Adrenal gland (tissue), 9 donors: ENCODE measurements at regions not wholly inside any gene's neighbourhood (a gene's known extent, or its start where the extent isn't known, plus 50 kb on each side); places are given as distances from the start of the nearest gene placed in this dataset.

Experiments used
- DNase-seq, 7 donors: peaks; one replicate each; pipeline ENCODE4 v3.0.0-alpha.2; 2019 to 2020
- H3K27ac ChIP-seq, 5 donors: fragments of 200-600 bp; sonication (generic) in 4 of 5; 1 replicate in 3 of 5; 2 replicates in 2 of 5; pipeline versions ENCODE4 v1.5.1 to v1.8.0; 2016 to 2020; ENCODE audit warnings: mild to moderate bottlenecking in 1 of 5
- H3K27me3 ChIP-seq: fragments of 200-600 bp; 2 replicates; pipeline ENCODE4 v1.8.0; 2021
- H3K36me3 ChIP-seq, 2 donors: fragments of 200-600 bp; replicated peaks in 1 of 2; 1 replicate in 1 of 2; 2 replicates in 1 of 2; pipeline versions ENCODE4 v1.5.1 to v1.8.0; 2018 to 2022
- H3K4me1 ChIP-seq, 2 donors: fragments of 200-600 bp; replicated peaks in 1 of 2; 1 replicate in 1 of 2; 2 replicates in 1 of 2; pipeline versions ENCODE4 v1.5.1 to v1.8.0; 2018 to 2021
- H3K4me3 ChIP-seq, 4 donors: fragments of 200-600 bp; sonication (generic) in 3 of 4; one replicate each; pipeline ENCODE4 v1.5.1; 2016 to 2018
- H3K9me3 ChIP-seq, 3 donors: fragments of 200-600 bp; sonication (generic) in 1 of 3; replicated peaks in 1 of 3; 1 replicate in 2 of 3; 2 replicates in 1 of 3; pipeline versions ENCODE4 v1.5.1 to v1.8.0; 2016 to 2021
- POLR2A ChIP-seq, 2 donors: fragments of 450-650 bp; IDR thresholded peaks; one replicate each; pipeline ENCODE4 v1.6.1; 2017; ENCODE audit warnings: antibody characterized with exemption in 2 of 2, mild to moderate bottlenecking in 2 of 2, moderate library complexity in 1 of 2
- WGBS, 4 donors: extraction: QIAGEN DNeasy Blood & Tissue Kit in 2 of 4; methylation state at CpG; one replicate each; pipeline versions ENCODE4 v1.1.5 to v1.1.7; 2013 to 2017; 5-methylcytosine and 5-hydroxymethylcytosine counted together
- intact Hi-C, 2 donors: fragments of 100-400 bp; cut with DNase I; formaldehyde crosslinking; loops; one replicate each; pipeline versions ENCODE4 v1.14.1 to v1.15.0; 2022 to 2023
- TF ChIP-seq, protein P1 (sequence below), 6 experiments: fragments of 450-650 bp in 4 of 6; fragments of 200-600 bp in 2 of 6; sonication (generic) in 1 of 6; IDR thresholded peaks; 1 replicate in 5 of 6; 2 replicates in 1 of 6; pipeline versions ENCODE4 v1.5.1 to v1.8.0; 2016 to 2021; ENCODE audit warnings: antibody characterized with exemption in 6 of 6, mild to moderate bottlenecking in 2 of 6, moderate library complexity in 1 of 6
- donor health status: healthy with polysubstance abuse.
- donor health status: Bipolar disorder and iron deficiency.
- donor health status: DM: yes; HTN: yes; CAD: no.
- donor health status: DM: no; HTN: no; CAD: no.
- donor health status: DM: no; HTN: no; CAD: no.

DNA sequence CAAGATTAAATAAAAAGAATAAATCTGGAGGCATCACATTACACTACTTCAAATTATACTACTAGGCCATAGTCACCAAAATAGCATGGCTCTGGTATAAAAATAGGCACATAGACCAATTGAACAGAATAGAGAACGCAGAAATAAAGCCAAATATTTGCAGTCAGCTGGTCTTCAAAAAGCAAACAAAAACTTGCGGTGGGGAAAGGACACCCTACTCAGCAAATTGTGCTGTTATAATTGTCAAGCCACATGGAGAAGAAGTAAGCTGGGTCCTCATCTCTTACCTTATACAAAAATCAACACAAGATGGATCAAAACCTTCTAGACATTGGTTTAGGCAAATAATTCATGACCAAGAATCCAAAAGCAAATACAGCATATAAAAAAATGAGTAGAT is 259.2 kb upstream of the SLITRK3 start:
- no peaks in the 10 kb centered on the region for H3K4me1 ChIP-seq
- no peak overlapping the region for H3K27ac ChIP-seq
- no peak for DNase-seq
- WGBS, 4 donors, result 75 to 88% (median 77%) methylated on average over 2 of the region's 2 CpGs
- H3K4me3 ChIP-seq, result no peak overlapping the region
- no peak for TF ChIP-seq POLR2A (IDR thresholded peaks at IDR 0.05)
- TF ChIP-seq, protein P1, sequence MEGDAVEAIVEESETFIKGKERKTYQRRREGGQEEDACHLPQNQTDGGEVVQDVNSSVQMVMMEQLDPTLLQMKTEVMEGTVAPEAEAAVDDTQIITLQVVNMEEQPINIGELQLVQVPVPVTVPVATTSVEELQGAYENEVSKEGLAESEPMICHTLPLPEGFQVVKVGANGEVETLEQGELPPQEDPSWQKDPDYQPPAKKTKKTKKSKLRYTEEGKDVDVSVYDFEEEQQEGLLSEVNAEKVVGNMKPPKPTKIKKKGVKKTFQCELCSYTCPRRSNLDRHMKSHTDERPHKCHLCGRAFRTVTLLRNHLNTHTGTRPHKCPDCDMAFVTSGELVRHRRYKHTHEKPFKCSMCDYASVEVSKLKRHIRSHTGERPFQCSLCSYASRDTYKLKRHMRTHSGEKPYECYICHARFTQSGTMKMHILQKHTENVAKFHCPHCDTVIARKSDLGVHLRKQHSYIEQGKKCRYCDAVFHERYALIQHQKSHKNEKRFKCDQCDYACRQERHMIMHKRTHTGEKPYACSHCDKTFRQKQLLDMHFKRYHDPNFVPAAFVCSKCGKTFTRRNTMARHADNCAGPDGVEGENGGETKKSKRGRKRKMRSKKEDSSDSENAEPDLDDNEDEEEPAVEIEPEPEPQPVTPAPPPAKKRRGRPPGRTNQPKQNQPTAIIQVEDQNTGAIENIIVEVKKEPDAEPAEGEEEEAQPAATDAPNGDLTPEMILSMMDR (IDR thresholded peaks at IDR 0.05), result no peak
- H3K9me3 ChIP-seq, result no peaks in the 10 kb centered on the region
- H3K27me3 ChIP-seq, result no peaks in the 10 kb centered on the region
- intact Hi-C loops, result no loop called here
- H3K36me3 ChIP-seq, result no peaks in the 10 kb centered on the region

DNA sequence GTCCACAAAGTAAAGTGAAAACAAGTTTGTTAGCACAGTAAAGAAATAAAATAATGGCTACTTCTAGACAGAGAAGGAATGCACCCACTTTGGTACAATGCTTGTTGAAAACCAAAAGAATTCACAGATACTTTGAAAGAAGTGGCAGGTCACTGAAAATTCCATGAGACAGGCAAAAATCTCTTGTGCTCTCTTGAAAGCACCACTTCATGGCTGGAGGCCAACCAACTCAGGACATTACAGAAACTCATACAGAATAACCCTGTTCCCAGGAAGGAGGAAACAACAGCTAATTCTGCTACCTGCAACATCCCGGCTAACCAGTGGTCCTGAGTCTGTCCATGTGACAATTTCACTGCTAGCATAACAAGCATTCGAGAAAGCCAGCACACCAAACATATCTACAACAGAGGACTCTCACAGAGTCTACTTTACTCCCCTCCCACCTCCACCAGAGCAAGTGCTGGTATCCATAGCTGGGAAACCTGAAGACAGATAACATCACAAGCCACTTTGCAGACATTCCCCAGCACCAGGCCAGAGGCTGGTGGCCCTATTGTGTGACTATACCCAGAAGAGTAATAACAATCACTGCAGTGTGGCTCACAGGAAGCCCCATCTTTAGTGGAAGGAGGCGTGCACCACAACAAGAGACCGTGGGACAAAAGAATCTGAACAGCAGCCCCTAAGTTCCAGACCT is 255.3 kb upstream of the SLITRK3 start:
- Histone ChIP-seq H3K27ac (no peak overlapping the region), H3K4me3 (no peak overlapping the region), H3K4me1 (no peaks in the 10 kb centered on the region), H3K36me3 (no peaks in the 10 kb centered on the region), H3K9me3 (no peaks in the 10 kb centered on the region), H3K27me3 (no peaks in the 10 kb centered on the region)
- intact Hi-C loops, result no loop called here
- WGBS, 4 donors, result 70 to 93% (median 83%) methylated on average over 4 of the region's 4 CpGs
- no peak for DNase-seq
- TF ChIP-seq, protein P1 (IDR thresholded peaks at IDR 0.05), result no peak
- no peak for TF ChIP-seq POLR2A (IDR thresholded peaks at IDR 0.05)

DNA sequence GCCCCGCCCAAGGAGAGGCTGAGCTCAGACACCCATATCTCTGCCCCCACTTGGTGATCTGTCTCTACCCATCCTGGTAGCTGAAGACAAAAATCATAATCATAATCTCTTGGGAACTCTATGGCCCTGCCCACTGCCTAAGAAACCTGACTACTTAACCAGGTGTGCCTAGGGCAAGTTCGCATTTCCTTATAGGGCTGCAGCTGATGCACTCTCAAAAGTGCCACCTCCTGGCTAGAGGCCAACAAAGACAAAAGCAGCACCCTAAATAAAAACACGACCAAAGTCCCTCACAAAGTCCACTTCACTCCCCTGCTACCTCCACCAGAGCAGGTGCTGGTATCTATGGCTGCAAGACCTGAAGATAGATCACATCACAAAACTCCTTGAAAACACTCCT is 250.4 kb upstream of the SLITRK3 start:
- 67 to 90% (median 83%) methylated on average over 3 of the region's 3 CpGs for WGBS, 4 donors
- intact Hi-C loops, result no loop called here
- no peaks in the 10 kb centered on the region for H3K27me3 ChIP-seq

DNA sequence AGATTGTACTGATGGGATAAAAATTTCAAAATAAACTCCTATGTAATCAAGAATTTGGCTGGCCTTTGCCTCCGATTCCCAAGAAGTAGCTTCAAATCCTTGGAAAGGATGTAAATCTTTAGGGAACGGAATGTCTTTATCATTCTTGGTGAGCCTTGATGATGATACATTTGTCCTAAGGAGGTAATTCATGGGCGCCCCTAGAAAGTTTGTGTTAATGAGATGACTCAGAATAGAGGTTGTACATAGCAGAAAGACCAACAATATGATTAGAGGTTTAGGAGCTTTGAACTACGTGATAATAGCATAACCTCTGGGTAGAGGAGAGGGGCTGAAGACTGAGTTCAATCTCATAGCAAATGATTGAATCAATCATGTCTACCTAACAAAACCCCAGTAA is 248.6 kb upstream of the SLITRK3 start:
- no peak overlapping the region for H3K27ac ChIP-seq
- TF ChIP-seq, protein P1 (IDR thresholded peaks at IDR 0.05), result no peak
- H3K4me1 ChIP-seq, result no peaks in the 10 kb centered on the region
- DNase-seq, result no peak
- no peaks in the 10 kb centered on the region for H3K27me3 ChIP-seq
- no peak overlapping the region for H3K4me3 ChIP-seq
- intact Hi-C loops, result no loop called here
- WGBS, 4 donors, result 66 to 76% (median 73%) methylated on average over 4 of the region's 4 CpGs
- H3K9me3 ChIP-seq, result no peaks in the 10 kb centered on the region
- H3K36me3 ChIP-seq, result no peaks in the 10 kb centered on the region

More for the DNA sequence above, 250.4 kb upstream of the SLITRK3 start:
- no peak overlapping the region for H3K27ac ChIP-seq
- H3K36me3 ChIP-seq, result no peaks in the 10 kb centered on the region
- no peaks in the 10 kb centered on the region for H3K9me3 ChIP-seq
- H3K4me3 ChIP-seq, result no peak overlapping the region
- DNase-seq, result no peak
- TF ChIP-seq, protein P1 (IDR thresholded peaks at IDR 0.05), result no peak
- no peak for TF ChIP-seq POLR2A (IDR thresholded peaks at IDR 0.05)
- no peaks in the 10 kb centered on the region for H3K4me1 ChIP-seq
